Natural killer cell treated with Interleukin-12 subunit alpha and Interleukin-12 subunit beta and Interleukin-15 and Interleukin-18, amount 100 ng/mL, for 72 hours (primary cell): ENCODE measurements at regions not wholly inside any gene's neighbourhood (a gene's known extent, or its start where the extent isn't known, plus 50 kb on each side); places are given as distances from the start of the nearest gene placed in this dataset.

Experiments used
- ATAC-seq, 2 donors: fragments of 150-1000 bp; cut with Tn5 transposase in 1 of 2; sonication (Bioruptor Pico), chemical (Tn5 transposase) in 1 of 2; 2 replicates each; pipeline ENCODE4 v1.10.0; 2021
- DNase-seq: peaks from one replicate; pipeline ENCODE4 v3.0.0; 2022; ENCODE audit warnings: low spot score
- H3K27ac Mint-ChIP-seq, 2 donors: 1 replicate in 1 of 2; 2 replicates in 1 of 2; pipeline ENCODE4 v1.8.0; 2022; ENCODE audit warnings: mixed read lengths in 2 of 2, mild to moderate bottlenecking in 1 of 2, moderate library complexity in 1 of 2
- H3K27me3 Mint-ChIP-seq, 2 donors: 1 replicate in 1 of 2; 2 replicates in 1 of 2; pipeline ENCODE4 v1.8.0; 2022; ENCODE audit warnings: mixed read lengths in 2 of 2
- H3K36me3 Mint-ChIP-seq: one replicate; pipeline ENCODE4 v1.8.0; 2022; ENCODE audit warnings: mixed read lengths
- H3K4me1 Mint-ChIP-seq, 2 donors: 1 replicate in 1 of 2; 2 replicates in 1 of 2; pipeline ENCODE4 v1.8.0; 2022; ENCODE audit warnings: low read depth in 2 of 2, mixed read lengths in 2 of 2, mild to moderate bottlenecking in 1 of 2
- H3K4me3 Mint-ChIP-seq: one replicate; pipeline ENCODE4 v1.8.0; 2022; ENCODE audit warnings: mixed read lengths
- H3K9me3 Mint-ChIP-seq: 2 replicates; pipeline ENCODE4 v1.8.0; 2022; ENCODE audit warnings: mixed read lengths

DNA sequence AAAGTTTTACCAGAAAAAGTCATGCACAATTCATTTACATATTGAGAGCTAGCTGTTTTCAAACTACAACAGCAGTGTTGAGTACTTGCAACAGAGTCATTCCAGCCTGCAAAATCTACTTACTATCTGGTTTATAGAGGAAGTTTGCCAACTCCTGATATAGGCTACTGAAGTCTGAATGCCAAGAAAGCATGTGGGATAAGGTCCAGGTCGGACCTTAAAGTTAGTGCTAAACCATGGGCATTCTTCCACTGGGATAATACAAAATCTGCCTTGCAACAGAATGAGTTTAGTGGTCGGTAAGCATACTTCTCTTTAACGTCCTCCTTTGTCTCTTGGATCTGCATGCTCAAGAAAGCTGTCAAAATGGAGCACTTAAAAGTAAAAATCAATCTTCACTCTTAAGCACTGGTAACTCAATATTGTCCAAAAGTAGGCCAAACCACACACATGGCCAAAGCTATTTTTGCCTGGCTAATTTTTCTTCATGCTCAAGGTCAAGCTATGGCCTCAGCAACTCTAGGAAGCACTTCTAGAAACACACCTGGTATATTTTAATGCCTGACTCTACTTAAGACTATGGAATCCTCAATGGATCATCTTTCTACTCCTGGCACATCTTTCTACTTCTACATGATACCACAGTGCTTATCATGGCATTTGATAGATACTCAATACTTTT lies 364.9 kb upstream of the KITLG start:
- DNase-seq: no peak
- H3K36me3 Mint-ChIP-seq: no peaks in the 10 kb centered on the region
- H3K9me3 Mint-ChIP-seq: no peaks in the 10 kb centered on the region
- peaks cover 0 to 5% of the 10 kb centered on the region in 2 donors for H3K4me1 Mint-ChIP-seq
- peaks cover 3 to 7% of the 10 kb centered on the region in 2 donors for H3K27me3 Mint-ChIP-seq
- no peak for ATAC-seq
- no peak overlapping the region for H3K4me3 Mint-ChIP-seq
- no peak overlapping the region for H3K27ac Mint-ChIP-seq

DNA sequence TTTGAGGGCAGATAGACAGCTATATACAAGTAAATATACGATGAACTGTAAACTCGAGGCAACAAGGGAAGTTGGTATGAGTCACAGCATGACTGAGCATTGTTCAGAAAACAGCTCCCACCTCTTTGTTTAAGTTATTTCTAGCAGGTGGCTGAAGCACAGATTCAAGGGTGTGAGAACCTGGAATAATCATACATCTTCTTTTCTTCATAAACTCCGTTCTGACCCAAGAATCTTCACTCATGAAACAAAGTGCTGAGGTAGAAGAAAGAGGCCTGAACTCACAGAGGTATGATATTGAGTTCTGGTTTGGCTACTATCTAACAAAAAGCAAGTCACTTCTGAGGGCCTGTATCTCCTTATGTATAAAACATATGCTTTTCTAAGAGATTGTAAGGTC lies 364.1 kb upstream of the KITLG start:
- H3K27ac Mint-ChIP-seq: no peak overlapping the region
- H3K9me3 Mint-ChIP-seq: no peaks in the 10 kb centered on the region
- peaks cover 0 to 5% of the 10 kb centered on the region in 2 donors for H3K4me1 Mint-ChIP-seq
- peaks cover 3 to 7% of the 10 kb centered on the region in 2 donors for H3K27me3 Mint-ChIP-seq
- no peaks in the 10 kb centered on the region for H3K36me3 Mint-ChIP-seq
- ATAC-seq: no peak
- no peak overlapping the region for H3K4me3 Mint-ChIP-seq
- no peak for DNase-seq

DNA sequence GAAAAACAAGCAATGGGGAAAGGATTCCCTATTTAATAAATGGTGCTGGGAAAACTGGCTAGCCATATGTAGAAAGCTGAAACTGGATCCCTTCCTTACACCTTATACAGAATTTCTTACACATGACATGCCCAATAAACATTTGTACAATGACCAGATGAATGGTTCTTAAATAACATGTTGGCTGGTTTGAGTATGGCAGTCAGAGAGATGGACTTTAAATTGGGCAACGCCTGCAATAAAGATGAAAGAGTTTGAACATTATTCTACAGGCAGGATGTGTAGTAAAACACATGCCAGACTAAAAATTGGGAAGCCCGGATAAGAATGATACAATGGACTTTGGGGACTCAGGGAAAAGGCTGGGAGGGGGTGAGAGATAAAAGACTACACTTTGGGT lies 360.6 kb upstream of the KITLG start:
- no peak overlapping the region for H3K27ac Mint-ChIP-seq
- H3K4me1 Mint-ChIP-seq: no peaks in the 10 kb centered on the region
- H3K4me3 Mint-ChIP-seq: no peak overlapping the region
- ATAC-seq (no peak), DNase-seq (no peak)
- no peaks in the 10 kb centered on the region for H3K9me3 Mint-ChIP-seq
- H3K27me3 Mint-ChIP-seq: peaks cover 2 to 3% of the 10 kb centered on the region in 2 donors
- H3K36me3 Mint-ChIP-seq: no peaks in the 10 kb centered on the region

DNA sequence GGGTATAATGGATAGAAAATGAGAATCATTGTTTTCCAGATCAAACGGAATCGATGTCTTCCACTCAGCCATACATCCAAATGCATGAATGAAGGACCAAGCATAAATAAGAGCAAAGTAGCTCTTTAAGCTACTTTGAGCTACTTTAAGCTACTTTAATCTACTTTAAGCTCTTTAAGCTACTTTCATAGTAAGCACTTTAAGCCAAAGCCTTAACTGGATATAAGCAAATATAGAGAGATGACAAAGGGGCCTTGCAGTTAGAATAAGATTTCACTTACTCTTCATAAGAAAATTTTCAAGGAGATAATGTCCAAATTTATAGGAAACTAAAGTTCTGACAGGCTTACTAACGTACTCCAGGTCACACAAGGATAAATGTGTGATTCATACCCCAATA lies 355.6 kb upstream of the KITLG start:
- H3K36me3 Mint-ChIP-seq: no peaks in the 10 kb centered on the region
- ATAC-seq (no peak), DNase-seq (no peak)
- H3K27me3 Mint-ChIP-seq: no peaks in the 10 kb centered on the region
- no peak overlapping the region for H3K27ac Mint-ChIP-seq
- no peaks in the 10 kb centered on the region for H3K9me3 Mint-ChIP-seq
- no peaks in the 10 kb centered on the region for H3K4me1 Mint-ChIP-seq
- H3K4me3 Mint-ChIP-seq: no peak overlapping the region

DNA sequence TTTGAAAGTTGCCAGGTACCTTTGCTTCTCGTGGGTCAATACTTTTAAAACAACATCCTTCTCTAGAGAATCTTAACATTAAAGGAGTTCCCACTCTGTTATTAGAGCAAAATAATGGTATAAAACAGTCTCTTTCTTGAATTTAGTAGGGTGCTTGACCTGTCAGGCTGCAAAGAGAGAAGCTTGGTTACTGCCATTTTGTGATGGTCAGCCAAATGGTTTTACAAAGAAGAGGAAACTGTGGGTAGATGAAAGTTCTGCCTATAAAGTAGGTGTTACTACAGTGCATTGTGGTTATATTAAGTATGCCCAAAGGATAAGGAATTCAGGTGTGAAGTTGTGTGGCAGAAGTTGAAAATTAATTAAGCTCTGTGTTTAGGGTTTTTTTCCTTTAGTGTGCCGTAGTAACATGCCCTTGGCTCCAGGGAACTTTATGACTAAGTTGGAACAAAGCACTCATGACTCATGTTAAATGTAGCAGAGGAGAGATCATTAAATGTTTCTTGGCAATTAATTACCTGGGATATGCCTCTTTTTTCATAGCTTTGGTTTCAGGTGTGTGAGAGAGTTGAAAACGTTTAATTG lies 354.0 kb upstream of the KITLG start:
- Mint-ChIP-seq H3K4me3 (no peak overlapping the region), H3K4me1 (no peaks in the 10 kb centered on the region), H3K36me3 (no peaks in the 10 kb centered on the region), H3K27me3 (peaks cover 0 to 3% of the 10 kb centered on the region in 2 donors), H3K9me3 (no peaks in the 10 kb centered on the region), H3K27ac (no peak overlapping the region)
- ATAC-seq: no peak
- DNase-seq: no peak

DNA sequence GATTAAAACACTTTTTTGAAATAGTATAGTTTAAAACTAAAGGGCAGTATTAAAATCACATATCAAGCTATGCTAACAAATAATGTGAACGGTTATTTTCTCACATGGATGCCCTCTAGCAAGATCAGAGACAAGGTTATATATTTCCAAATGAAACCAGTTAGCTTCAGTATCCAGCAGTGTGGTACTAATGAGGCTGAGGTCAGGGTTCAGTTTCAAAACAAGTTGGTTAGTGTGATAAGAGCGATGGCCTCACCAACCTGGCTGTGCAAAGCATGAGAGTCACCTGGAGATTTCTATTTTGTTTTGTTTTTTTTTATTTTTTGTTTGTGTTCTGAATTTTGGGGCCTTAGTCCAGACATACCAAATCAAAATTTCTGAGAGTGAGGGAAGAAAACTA lies 352.2 kb upstream of the KITLG start:
- Mint-ChIP-seq H3K27me3 (peaks cover 0 to 3% of the 10 kb centered on the region in 2 donors), H3K9me3 (no peaks in the 10 kb centered on the region), H3K36me3 (no peaks in the 10 kb centered on the region), H3K4me3 (no peak overlapping the region), H3K4me1 (no peaks in the 10 kb centered on the region), H3K27ac (no peak overlapping the region)
- DNase-seq (no peak), ATAC-seq (no peak)

DNA sequence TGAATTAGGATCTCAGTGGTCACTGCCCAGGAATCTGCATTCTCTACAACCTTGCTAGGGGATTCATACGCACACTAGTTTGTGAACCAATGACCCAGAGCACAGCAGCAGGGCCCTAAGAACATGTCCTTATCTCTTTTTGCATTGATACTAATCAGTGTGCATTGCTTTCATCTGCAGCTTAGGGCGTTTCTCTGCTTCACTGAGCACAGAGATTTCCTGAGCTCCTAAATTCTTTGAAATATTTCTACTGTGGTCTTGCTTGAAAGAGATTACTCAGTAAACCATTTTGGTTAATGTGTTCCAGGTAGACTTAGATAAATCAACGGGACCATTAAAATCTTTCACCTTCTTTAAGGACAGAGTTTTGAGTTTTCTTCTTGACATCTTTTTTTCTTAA lies 351.3 kb upstream of the KITLG start:
- DNase-seq (no peak), ATAC-seq (no peak)
- no peaks in the 10 kb centered on the region for H3K36me3 Mint-ChIP-seq
- no peak overlapping the region for H3K4me3 Mint-ChIP-seq
- no peak overlapping the region for H3K27ac Mint-ChIP-seq
- H3K4me1 Mint-ChIP-seq: no peaks in the 10 kb centered on the region
- peaks cover 3 to 9% of the 10 kb centered on the region in 2 donors for H3K27me3 Mint-ChIP-seq
- peaks cover 1% of the 10 kb centered on the region for H3K9me3 Mint-ChIP-seq

DNA sequence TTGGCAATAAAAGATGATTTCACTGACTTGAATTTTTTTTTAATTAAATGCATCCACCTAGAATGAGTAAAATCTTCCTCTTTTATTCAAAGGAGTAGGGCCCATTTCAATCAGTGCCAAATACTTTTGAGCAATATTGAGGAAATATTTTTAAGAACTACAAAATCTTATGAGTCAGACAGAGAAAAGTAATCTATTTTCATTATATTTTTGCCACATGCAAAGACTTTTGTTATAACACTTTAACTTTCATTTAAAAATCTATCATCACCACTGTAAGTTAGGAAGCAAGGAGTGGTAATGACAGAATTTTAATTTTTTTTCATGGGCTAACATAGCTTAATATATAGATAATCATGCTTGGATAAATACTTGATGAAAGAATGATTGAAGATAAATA lies 345.2 kb upstream of the KITLG start:
- Mint-ChIP-seq H3K9me3 (peaks cover 6% of the 10 kb centered on the region), H3K4me1 (no peaks in the 10 kb centered on the region), H3K36me3 (no peaks in the 10 kb centered on the region), H3K27me3 (peaks cover under 1 to 15% of the 10 kb centered on the region in 2 donors), H3K4me3 (no peak overlapping the region), H3K27ac (no peak overlapping the region)
- DNase-seq (no peak), ATAC-seq (no peak)

DNA sequence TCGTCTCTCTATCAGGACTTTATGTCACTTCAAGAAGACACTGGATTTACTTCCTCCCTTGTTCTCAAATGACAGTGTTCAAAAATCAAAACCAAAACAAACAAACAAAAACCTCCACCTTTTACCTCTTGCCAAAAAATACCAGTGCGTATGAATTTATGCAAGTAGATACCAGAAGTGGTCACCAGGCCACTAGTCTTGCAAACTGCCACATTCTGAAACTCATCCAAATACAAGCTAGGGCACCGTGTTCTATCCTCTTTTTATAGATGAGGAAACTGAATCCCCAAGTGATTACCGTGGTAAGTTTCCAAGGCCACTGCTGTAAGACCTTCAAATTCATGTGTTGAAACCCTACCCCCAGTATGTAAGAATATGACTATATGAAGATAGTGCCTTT lies 343.9 kb upstream of the KITLG start:
- no peak overlapping the region for H3K27ac Mint-ChIP-seq
- ATAC-seq (no peak), DNase-seq (no peak)
- H3K4me3 Mint-ChIP-seq: no peak overlapping the region
- H3K9me3 Mint-ChIP-seq: peaks cover 6% of the 10 kb centered on the region
- H3K36me3 Mint-ChIP-seq: no peaks in the 10 kb centered on the region
- peaks cover 0 to 15% of the 10 kb centered on the region in 2 donors for H3K27me3 Mint-ChIP-seq
- H3K4me1 Mint-ChIP-seq: no peaks in the 10 kb centered on the region

DNA sequence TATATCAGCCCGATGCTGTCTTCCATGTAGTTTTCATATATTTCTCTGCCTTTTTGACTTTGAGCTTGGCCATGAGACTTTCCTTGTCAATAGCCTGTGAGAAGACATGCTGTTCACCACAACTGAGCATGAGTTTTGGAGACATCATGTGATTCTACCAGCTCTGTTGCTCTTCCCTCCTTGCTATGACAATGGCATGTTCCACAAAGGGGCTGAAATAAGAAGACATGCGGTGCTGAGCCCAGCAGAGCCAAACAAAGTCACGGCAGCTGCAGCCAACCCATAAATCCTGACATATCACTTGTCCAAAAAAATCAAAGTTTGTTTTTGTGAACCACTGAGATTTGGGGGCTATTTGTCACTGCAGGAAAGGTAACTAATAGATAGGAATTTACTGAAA lies 343.4 kb upstream of the KITLG start:
- Mint-ChIP-seq H3K27me3 (peaks cover 0 to 15% of the 10 kb centered on the region in 2 donors), H3K4me3 (no peak overlapping the region), H3K4me1 (no peaks in the 10 kb centered on the region), H3K36me3 (no peaks in the 10 kb centered on the region), H3K27ac (no peak overlapping the region), H3K9me3 (peaks cover 6% of the 10 kb centered on the region)
- ATAC-seq (no peak), DNase-seq (no peak)

DNA sequence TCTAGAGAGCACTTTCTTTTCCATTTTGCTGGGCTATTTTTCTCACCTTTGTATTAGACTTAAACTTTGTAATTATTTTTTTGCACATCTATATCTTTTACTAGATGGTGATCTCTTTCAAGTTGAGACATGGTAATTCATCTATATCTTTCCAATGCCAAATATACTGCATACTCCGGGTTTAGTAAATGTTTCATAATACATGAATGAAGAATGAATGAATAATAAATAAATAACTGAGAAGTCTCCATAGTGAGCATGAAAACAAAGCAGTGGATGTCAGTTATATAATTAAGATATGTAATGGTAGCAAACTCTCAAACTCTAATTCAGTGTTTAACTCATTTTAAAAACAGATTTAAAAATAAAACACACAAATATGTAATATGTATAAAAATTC lies 342.5 kb upstream of the KITLG start:
- no peak overlapping the region for H3K27ac Mint-ChIP-seq
- no peak overlapping the region for H3K4me3 Mint-ChIP-seq
- DNase-seq (no peak), ATAC-seq (no peak)
- no peaks in the 10 kb centered on the region for H3K36me3 Mint-ChIP-seq
- no peaks in the 10 kb centered on the region for H3K4me1 Mint-ChIP-seq
- H3K9me3 Mint-ChIP-seq: peaks cover 6% of the 10 kb centered on the region
- H3K27me3 Mint-ChIP-seq: peaks cover 0 to 15% of the 10 kb centered on the region in 2 donors

DNA sequence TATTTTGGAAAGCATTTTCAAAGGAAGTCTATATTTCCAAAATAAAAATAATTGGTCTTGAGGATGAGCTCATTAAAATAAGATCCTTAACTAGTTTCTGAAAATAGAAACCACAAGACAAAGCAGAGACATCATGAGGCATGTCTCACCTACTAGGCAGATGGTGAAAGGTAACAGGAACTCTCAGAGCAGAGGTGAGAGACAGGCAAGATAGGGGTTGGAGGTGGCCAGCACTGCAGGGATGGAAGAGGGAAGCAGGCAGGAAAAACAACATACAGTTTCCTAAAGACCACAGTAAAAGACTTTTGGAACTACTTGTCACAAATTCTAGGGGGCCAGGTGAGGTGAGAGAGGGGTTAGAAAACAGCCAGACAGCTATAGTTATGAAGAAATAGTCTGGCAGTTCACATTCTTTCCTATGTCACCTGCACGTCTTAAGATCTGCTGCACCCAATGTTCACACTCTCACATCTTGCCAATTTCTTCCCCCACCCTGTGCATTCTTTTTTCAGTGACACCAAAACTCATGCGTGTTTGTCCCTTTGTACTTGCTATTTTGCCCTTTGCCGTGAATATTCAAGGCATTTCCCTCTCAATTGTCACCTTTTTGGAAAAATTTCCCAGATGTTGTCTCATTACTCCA lies 341.7 kb upstream of the KITLG start:
- peaks cover 0 to 10% of the 10 kb centered on the region in 2 donors for H3K27me3 Mint-ChIP-seq
- no peaks in the 10 kb centered on the region for H3K36me3 Mint-ChIP-seq
- no peak overlapping the region for H3K4me3 Mint-ChIP-seq
- peaks cover 6% of the 10 kb centered on the region for H3K9me3 Mint-ChIP-seq
- H3K4me1 Mint-ChIP-seq: no peaks in the 10 kb centered on the region
- ATAC-seq (no peak), DNase-seq (no peak)
- H3K27ac Mint-ChIP-seq: no peak overlapping the region

DNA sequence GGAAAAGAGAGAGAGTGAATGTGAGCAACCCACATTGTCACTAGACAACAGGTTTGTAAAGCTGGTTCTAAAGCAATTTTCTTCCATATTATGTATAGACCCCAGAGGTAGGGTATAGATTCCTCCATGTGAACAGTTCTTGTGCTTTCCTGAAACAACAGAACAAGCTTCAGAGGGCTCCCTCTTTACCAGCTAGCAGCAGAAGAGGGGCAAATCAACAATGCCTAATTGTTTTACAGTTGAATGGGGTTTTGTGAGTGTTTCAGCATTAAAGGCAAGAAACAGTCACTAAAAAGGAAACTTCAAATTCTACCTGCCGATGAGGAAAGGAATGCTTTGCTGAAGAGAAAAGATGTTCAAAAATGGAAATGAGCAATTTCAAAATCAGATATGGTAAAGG lies 341.2 kb upstream of the KITLG start:
- Mint-ChIP-seq H3K4me1 (no peaks in the 10 kb centered on the region), H3K27ac (no peak overlapping the region), H3K9me3 (peaks cover 3% of the 10 kb centered on the region), H3K4me3 (no peak overlapping the region), H3K36me3 (no peaks in the 10 kb centered on the region), H3K27me3 (peaks cover 0 to 6% of the 10 kb centered on the region in 2 donors)
- no peak for DNase-seq
- no peak for ATAC-seq

DNA sequence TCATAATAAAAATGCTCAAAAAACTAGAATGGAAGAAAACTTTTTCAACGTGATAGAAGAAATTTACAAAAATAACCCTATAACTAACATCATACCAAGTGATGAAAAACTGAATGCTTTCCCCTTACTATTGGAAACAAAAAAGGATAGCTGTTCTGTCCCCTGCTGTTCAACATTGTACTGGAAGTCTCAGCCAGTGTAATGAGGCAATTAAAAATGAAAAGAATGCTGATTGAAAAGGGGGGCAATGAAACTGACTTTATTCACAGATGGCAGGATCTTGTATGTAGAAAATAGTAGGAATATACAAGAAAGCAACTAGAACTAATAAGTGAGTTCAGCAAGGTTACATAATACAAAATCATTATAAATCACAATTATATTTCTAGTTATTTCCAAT lies 337.9 kb upstream of the KITLG start:
- H3K36me3 Mint-ChIP-seq: peaks cover 5% of the 10 kb centered on the region
- H3K9me3 Mint-ChIP-seq: peaks cover 9% of the 10 kb centered on the region
- DNase-seq (no peak), ATAC-seq (no peak)
- no peaks in the 10 kb centered on the region for H3K27me3 Mint-ChIP-seq
- H3K4me1 Mint-ChIP-seq: no peaks in the 10 kb centered on the region
- H3K27ac Mint-ChIP-seq: no peak overlapping the region
- H3K4me3 Mint-ChIP-seq: no peak overlapping the region
